Neural cell (in vitro differentiated cells): ENCODE measurements at regions not wholly inside any gene's neighbourhood (a gene's known extent, or its start where the extent isn't known, plus 50 kb on each side); places are given as distances from the start of the nearest gene placed in this dataset.

ENCODE experiments used
- EP300 ChIP-seq: fragments of 450-650 bp; conservative IDR thresholded peaks from 2 replicates; pipeline ENCODE4 v1.6.1; 2014; ENCODE audit warnings: antibody characterized with exemption, mild to moderate bottlenecking, moderate library complexity; ENCODE audit not compliant: poor library complexity, severe bottlenecking
- TF ChIP-seq, protein P1 (sequence below): fragments of 450-650 bp; IDR thresholded peaks from 2 replicates; pipeline ENCODE4 v1.5.1; 2014; ENCODE audit warnings: antibody characterized with exemption, mild to moderate bottlenecking, moderate library complexity; ENCODE audit not compliant: poor library complexity, severe bottlenecking

GRCh38 chr2:122884889-122885288 lies 1129.4 kb downstream of the TSN start:
- TF ChIP-seq, protein P1, sequence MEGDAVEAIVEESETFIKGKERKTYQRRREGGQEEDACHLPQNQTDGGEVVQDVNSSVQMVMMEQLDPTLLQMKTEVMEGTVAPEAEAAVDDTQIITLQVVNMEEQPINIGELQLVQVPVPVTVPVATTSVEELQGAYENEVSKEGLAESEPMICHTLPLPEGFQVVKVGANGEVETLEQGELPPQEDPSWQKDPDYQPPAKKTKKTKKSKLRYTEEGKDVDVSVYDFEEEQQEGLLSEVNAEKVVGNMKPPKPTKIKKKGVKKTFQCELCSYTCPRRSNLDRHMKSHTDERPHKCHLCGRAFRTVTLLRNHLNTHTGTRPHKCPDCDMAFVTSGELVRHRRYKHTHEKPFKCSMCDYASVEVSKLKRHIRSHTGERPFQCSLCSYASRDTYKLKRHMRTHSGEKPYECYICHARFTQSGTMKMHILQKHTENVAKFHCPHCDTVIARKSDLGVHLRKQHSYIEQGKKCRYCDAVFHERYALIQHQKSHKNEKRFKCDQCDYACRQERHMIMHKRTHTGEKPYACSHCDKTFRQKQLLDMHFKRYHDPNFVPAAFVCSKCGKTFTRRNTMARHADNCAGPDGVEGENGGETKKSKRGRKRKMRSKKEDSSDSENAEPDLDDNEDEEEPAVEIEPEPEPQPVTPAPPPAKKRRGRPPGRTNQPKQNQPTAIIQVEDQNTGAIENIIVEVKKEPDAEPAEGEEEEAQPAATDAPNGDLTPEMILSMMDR: no peak
- TF ChIP-seq EP300: no peak
